Limb (tissue), 2 donors: ENCODE measurements at regions not wholly inside any gene's neighbourhood (a gene's known extent, or its start where the extent isn't known, plus 50 kb on each side); places are given as distances from the start of the nearest gene placed in this dataset.
"Not testable (repeated sequence)": the region's sequence is repeated elsewhere in the genome, so short reads cannot be mapped to it uniquely, and the experiment has no call there.

Experiments
- DNase-seq, 2 donors: peaks; one replicate each; pipeline ENCODE4 v3.0.0-alpha.2; 2016; ENCODE audit errors: extremely low spot score in 2 of 2

- DNase-seq, result no peak
Measured at GRCh38 chr7:8314566-8314965, 52.6 kb upstream of the ICA1 start.

GRCh38 chr7:8319115-8319514 is 57.1 kb upstream of the ICA1 start:
- no peak for DNase-seq

- no peak for DNase-seq
Measured at GRCh38 chr7:8320174-8320573, 58.2 kb upstream of the ICA1 start.

- no peak for DNase-seq
Measured at GRCh38 chr7:8321312-8321711, 59.3 kb upstream of the ICA1 start.

GRCh38 chr7:8322667-8323066 is 60.7 kb upstream of the ICA1 start:
- DNase-seq, result no peak

GRCh38 chr7:8325067-8325466 is 63.1 kb upstream of the ICA1 start:
- DNase-seq, result no peak

GRCh38 chr7:8327199-8327598 is 65.2 kb upstream of the ICA1 start:
- DNase-seq, result no peak

- DNase-seq, result no peak
Measured at GRCh38 chr7:8338206-8338605, 76.2 kb upstream of the ICA1 start.

- DNase-seq, result peak in 1 of 2 donors; percentile 24
Measured at GRCh38 chr7:8343556-8343955, 81.6 kb upstream of the ICA1 start.

DNA sequence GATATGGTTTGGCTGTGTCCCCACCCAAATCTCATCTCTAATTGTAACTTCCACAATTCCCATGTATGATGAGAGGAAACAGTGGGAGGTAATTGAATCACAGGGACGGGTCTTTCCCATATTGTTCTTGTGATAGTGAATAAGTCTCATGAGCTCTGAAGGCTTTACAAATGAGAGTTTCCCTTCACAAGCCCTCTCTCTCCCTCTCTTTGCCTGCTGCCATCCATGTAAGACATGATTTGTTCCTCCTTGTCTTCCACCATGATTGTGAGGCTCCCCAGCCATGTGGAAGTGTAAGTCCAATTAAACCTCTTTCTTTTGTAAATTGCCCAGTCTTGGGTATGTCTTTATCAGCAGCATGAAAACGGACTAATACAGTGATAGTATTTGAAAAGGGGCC is 85.4 kb upstream of the ICA1 start:
- not testable (repeated sequence) for DNase-seq

- not testable (repeated sequence) for DNase-seq
Measured at GRCh38 chr7:8351654-8352053, 81.8 kb upstream of the NXPH1 start.

GRCh38 chr7:8353991-8354390 is 79.4 kb upstream of the NXPH1 start:
- DNase-seq, result no peak

GRCh38 chr7:8354503-8354902 is 78.9 kb upstream of the NXPH1 start:
- DNase-seq, result no peak

GRCh38 chr7:8356071-8356470 is 77.3 kb upstream of the NXPH1 start:
- DNase-seq, result no peak

DNA sequence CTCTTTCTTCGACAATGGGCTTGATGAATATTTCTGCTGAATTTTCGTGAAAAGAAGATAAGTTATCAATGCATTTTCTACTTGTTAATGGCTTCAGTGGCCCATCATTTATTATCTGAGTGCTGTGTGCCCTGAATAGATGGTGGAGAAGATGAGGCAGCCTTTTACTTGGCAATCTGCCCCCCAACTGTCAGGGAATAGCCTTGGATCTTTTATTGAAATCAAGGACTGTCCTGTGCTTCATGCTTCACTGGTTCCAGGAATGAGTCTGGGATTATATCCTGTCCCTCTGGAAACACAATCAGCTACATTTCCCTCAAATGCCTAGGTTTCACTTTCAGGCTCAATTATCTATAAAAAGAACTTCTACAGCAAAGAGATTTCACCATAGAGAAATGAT is 75.9 kb upstream of the NXPH1 start:
- no peak for DNase-seq

DNA sequence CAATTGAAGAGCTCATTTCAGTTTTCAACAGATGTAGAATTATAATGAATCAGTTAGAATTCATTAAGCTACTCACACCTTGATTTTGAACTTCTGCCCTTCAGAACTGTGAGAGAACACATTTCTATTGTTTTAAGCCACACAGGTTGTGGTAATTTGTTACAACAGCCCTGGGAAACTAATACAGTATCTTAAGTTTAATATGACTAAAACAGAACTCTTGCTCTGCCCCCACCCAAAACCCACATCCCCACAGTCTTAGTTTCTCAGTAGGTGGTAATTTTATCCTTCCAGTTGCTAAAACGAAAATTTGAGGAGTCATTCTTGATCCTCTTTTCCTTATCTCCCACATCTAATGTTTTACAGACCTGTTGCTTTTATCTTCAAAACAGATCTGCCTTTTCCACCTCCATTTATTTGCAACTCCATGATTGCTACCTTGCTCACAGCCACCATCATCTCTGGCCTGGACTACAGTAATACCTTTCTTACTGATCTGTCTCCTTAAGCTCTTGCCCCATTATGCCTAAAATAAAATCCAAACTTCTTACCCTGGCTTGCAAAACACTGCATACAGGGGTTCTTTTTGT is 72.8 kb upstream of the NXPH1 start:
- DNase-seq, result no peak

- DNase-seq, result no peak
Measured at GRCh38 chr7:8362723-8363369, 70.6 kb upstream of the NXPH1 start.

DNA sequence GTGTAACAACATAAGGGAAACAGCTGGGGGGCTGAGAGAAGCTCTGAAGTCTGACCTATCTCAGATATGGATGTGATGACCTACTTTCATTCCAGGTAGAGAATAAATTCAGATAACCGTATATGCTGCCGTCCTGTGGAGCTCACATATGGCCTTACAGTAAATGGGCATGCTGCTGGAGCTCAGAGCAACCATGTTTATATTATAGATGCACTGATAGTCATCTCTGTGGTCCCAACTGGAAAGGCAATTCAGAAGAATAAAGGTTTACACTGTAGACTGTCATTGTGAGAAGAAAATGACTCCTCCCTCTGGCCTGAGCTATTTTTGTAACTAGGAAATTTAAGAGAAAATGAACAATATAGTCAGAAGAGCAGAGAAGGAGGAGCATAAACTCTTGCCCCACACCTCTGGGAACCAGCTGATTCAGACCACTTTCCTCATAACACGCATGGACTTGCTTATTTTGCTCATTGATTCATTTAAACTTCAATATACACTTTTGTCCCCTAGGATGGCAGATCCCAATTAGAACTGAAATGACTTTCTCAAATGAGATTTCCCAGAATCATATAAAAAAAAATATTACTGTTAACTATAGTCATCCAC is 69.9 kb upstream of the NXPH1 start:
- no peak for DNase-seq

- no peak for DNase-seq
Measured at GRCh38 chr7:8365499-8366110, 67.8 kb upstream of the NXPH1 start.

GRCh38 chr7:8368007-8368406 is 65.4 kb upstream of the NXPH1 start:
- not testable (repeated sequence) for DNase-seq

DNA sequence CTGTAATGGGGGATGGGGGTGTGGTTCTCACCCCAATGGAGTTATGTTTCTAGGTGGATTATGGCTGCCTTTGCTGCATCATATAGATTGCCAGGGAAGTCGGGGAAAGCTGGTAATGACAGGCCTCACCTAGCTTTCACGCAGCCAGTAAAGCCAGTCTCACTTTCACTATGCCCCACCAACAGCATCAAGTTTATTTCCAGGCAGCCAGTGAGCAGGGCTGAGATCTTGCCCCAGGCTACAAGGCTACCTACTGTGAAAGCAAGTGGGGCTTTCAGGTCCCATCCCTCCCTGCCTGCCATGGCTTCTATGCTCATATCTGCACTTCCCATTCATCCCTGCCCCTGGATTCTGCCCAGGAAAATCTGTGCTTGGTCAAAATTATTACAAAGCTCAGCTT is 61.7 kb upstream of the NXPH1 start:
- DNase-seq, result no peak

GRCh38 chr7:8373851-8374250 is 59.6 kb upstream of the NXPH1 start:
- DNase-seq, result no peak
